Chondrocyte (in vitro differentiated cells): ENCODE measurements at regions not wholly inside any gene's neighbourhood (a gene's known extent, or its start where the extent isn't known, plus 50 kb on each side); places are given as distances from the start of the nearest gene placed in this dataset.

Source experiments
- DNase-seq: peaks from one replicate; pipeline ENCODE4 v3.0.0; 2021; ENCODE audit warnings: mixed read lengths, low spot score
- H3K27ac Mint-ChIP-seq: one replicate; pipeline ENCODE4 v1.8.0; 2021; ENCODE audit warnings: mild to moderate bottlenecking, moderate library complexity, mixed read lengths; ENCODE audit not compliant: unreplicated experiment
- H3K27me3 Mint-ChIP-seq: 2 replicates; pipeline ENCODE4 v1.8.0; 2021; ENCODE audit warnings: low read depth, mixed read lengths
- H3K36me3 Mint-ChIP-seq: 2 replicates; pipeline ENCODE4 v1.8.0; 2021; ENCODE audit warnings: low read depth, mixed read lengths
- H3K4me1 Mint-ChIP-seq: 2 replicates; pipeline ENCODE4 v1.8.0; 2021; ENCODE audit warnings: low read depth, mild to moderate bottlenecking, mixed read lengths
- H3K4me3 Mint-ChIP-seq: one replicate; pipeline ENCODE4 v1.8.0; 2021; ENCODE audit warnings: mild to moderate bottlenecking, moderate library complexity, mixed read lengths; ENCODE audit not compliant: unreplicated experiment
- H3K9me3 Mint-ChIP-seq: 2 replicates; pipeline ENCODE4 v1.8.0; 2021; ENCODE audit warnings: low read depth, mixed read lengths
- TF ChIP-seq, protein P1 (sequence below): fragments of 200-600 bp; sonication (generic); IDR thresholded peaks from 2 replicates; pipeline ENCODE4 v1.5.0; 2021; ENCODE audit warnings: antibody characterized with exemption, mild to moderate bottlenecking, moderate library complexity

DNA sequence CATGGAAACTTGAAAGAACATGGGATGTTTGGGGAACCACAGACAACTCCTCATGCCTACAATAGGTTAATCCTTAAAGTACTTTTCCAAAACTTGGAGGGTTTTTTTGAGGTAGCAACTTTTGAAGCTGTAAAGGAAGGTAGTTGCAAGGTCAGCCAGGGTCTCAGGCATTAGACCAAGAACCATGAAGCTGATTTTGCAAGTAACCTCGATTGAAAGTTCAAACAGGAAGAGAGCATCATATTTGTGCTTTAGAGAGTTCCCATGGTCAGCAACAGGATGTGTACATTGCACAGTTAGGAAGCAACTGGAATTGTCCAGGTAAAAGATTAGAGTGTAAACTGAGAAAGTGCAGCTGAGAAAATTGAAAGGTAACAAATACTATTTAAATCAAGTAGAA lies 199.8 kb upstream of the NR2F2 start:
- no peak overlapping the region for H3K27ac Mint-ChIP-seq
- H3K4me1 Mint-ChIP-seq, result peaks cover 2% of the 10 kb centered on the region
- TF ChIP-seq, protein P1, sequence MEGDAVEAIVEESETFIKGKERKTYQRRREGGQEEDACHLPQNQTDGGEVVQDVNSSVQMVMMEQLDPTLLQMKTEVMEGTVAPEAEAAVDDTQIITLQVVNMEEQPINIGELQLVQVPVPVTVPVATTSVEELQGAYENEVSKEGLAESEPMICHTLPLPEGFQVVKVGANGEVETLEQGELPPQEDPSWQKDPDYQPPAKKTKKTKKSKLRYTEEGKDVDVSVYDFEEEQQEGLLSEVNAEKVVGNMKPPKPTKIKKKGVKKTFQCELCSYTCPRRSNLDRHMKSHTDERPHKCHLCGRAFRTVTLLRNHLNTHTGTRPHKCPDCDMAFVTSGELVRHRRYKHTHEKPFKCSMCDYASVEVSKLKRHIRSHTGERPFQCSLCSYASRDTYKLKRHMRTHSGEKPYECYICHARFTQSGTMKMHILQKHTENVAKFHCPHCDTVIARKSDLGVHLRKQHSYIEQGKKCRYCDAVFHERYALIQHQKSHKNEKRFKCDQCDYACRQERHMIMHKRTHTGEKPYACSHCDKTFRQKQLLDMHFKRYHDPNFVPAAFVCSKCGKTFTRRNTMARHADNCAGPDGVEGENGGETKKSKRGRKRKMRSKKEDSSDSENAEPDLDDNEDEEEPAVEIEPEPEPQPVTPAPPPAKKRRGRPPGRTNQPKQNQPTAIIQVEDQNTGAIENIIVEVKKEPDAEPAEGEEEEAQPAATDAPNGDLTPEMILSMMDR, result no peak
- H3K9me3 Mint-ChIP-seq, result no peaks in the 10 kb centered on the region
- H3K4me3 Mint-ChIP-seq, result no peak overlapping the region
- no peaks in the 10 kb centered on the region for H3K27me3 Mint-ChIP-seq
- no peak for DNase-seq
- H3K36me3 Mint-ChIP-seq, result no peaks in the 10 kb centered on the region

DNA sequence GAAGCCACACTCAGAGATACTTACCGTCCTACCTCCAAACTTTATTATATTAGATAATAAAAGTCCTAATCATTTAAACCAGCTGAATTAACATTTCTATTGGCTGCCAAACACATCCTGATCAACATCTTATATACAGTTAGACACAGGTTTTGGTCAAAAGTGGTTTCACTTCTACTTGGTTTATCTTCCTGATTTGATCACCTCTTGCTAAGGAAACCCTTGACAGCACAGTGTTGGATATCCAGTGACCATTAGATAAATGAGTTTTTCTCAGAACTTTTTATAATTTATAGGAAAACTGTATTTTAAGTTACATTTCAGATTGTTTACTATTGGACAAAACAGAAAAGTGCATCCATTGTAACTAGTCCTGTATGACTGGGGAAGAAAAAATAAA lies 198.4 kb upstream of the NR2F2 start:
- Mint-ChIP-seq H3K4me3 (no peak overlapping the region), H3K9me3 (no peaks in the 10 kb centered on the region), H3K36me3 (no peaks in the 10 kb centered on the region), H3K27ac (no peak overlapping the region), H3K27me3 (no peaks in the 10 kb centered on the region), H3K4me1 (no peaks in the 10 kb centered on the region)
- no peak for DNase-seq
- TF ChIP-seq, protein P1, result no peak

DNA sequence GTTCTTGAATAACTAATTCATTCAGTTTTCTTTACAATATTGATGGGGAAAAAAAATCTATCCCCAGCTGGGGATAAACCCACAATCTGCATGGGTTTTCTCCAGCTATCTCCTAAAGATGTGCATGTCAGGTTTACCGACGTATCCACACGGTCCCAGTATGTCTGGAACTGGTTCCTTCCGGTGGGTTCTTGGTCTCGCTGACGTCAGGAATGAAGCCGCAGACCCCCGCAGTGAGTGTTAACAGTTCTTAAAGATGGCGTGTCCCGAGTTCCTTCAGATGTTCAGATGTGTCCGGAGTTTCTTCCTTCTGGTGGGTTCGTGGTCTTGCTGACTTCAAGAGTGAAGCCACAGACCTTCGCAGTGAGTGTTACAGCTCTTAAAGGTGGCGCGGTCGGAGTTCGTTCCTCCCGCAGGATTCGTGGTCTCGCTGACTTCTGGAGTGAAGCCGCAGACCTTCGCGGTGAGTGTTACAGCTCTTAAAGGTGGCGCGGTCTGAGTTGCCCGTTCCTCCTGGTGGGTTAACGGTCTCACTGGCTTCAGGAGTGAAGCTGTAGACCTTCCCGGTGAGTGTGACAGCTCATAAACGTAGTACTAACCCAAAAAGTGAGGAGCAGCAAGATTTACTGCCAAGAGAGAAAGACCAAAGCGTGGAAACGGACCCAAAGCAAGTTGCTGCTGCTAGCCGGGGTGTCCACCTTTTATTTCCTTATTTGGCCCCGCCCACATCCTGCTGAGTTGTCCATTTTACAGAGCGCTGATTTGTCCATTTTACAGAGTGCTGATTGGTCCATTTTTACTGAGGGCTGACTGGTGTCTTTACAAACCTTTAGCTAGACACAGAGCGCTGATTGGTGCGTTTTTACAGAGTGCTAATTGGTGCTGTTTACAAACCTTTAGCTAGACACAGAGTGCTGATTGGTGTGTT lies 195.1 kb upstream of the NR2F2 start:
- TF ChIP-seq, protein P1, result no peak
- Mint-ChIP-seq H3K9me3 (peaks cover 3% of the 10 kb centered on the region), H3K27me3 (no peaks in the 10 kb centered on the region), H3K36me3 (peaks cover 2% of the 10 kb centered on the region), H3K27ac (no peak overlapping the region), H3K4me3 (no peak overlapping the region), H3K4me1 (no peaks in the 10 kb centered on the region)
- no peak for DNase-seq

DNA sequence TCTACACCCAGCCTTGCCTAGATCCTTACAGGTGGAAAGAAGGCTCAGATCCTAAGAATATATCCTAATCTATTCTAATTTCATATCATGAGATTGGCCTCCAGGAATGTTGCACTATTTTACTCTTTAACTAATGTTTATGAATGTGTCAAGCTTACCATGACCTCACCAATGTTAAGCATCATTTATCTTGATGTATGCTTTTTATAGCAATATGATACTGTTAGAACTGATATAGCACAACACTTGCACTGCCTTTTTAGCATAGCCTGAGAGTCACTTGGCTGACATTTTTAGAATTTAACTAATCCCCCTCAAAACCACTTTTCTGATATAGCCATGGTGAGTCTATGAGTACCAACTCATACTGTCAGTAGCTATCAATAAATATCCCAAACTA lies 191.5 kb upstream of the NR2F2 start:
- Mint-ChIP-seq H3K4me3 (no peak overlapping the region), H3K27me3 (no peaks in the 10 kb centered on the region), H3K4me1 (peaks cover 4% of the 10 kb centered on the region), H3K27ac (no peak overlapping the region), H3K36me3 (peaks cover 2% of the 10 kb centered on the region), H3K9me3 (peaks cover 9% of the 10 kb centered on the region)
- DNase-seq, result no peak
- TF ChIP-seq, protein P1, result no peak

DNA sequence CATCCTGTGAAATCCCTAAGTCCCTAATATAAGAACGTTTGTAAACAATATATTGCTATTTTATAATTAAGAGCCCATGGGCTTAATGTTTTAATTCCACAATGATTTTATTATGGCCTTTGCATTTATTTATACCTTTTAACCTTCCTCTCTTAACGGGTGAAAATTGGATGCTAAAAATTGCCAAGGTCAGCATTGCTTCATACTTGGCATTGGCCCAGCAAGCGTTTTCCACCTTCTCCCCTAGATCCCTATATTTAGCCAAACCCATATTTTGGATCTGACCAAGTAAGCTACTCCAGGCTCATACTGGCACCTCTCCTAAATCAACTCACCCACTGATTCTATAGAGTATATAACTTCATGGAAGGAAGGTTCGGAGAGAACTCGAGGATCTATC lies 188.0 kb upstream of the NR2F2 start:
- no peak overlapping the region for H3K27ac Mint-ChIP-seq
- no peak for DNase-seq
- TF ChIP-seq, protein P1, result no peak
- H3K36me3 Mint-ChIP-seq, result peaks cover 2% of the 10 kb centered on the region
- H3K4me1 Mint-ChIP-seq, result peaks cover 4% of the 10 kb centered on the region
- H3K4me3 Mint-ChIP-seq, result no peak overlapping the region
- peaks cover 9% of the 10 kb centered on the region for H3K9me3 Mint-ChIP-seq
- no peaks in the 10 kb centered on the region for H3K27me3 Mint-ChIP-seq
